Neural cell (in vitro differentiated cells): ENCODE measurements at regions not wholly inside any gene's neighbourhood (a gene's known extent, or its start where the extent isn't known, plus 50 kb on each side); places are given as distances from the start of the nearest gene placed in this dataset.

Experiments
- H2AFZ ChIP-seq: fragments of 200-600, 300-800 bp; sonication (generic), shearing (Covaris generic); 2 replicates; pipeline ENCODE4 v1.6.0; 2014; ENCODE audit warnings: low read depth, mild to moderate bottlenecking, antibody characterized with exemption, low read length, moderate library complexity
- H3F3A ChIP-seq: fragments of 200-600 bp; shearing (Covaris generic); 2 replicates; pipeline ENCODE4 v1.6.1; 2016; ENCODE audit warnings: mild to moderate bottlenecking, moderate library complexity, mixed read lengths, antibody characterized with exemption, low read length; ENCODE audit not compliant: insufficient read depth, poor library complexity, severe bottlenecking
- H3K27ac ChIP-seq: fragments of 200-600, 300-800 bp; sonication (generic), shearing (Covaris generic); 2 replicates; pipeline ENCODE4 v1.5.1; 2014; ENCODE audit warnings: mild to moderate bottlenecking, low read length, moderate library complexity
- H3K27me3 ChIP-seq: fragments of 300-800, 200-600 bp; sonication (generic), shearing (Covaris generic); 2 replicates; pipeline ENCODE4 v1.6.0; 2014; ENCODE audit warnings: mild to moderate bottlenecking, low read depth, low read length, moderate library complexity; ENCODE audit not compliant: insufficient read depth
- H3K36me3 ChIP-seq: fragments of 300-800, 200-600 bp; sonication (generic), shearing (Covaris generic); 2 replicates; pipeline ENCODE4 v1.5.1; 2014; ENCODE audit warnings: mild to moderate bottlenecking, antibody characterized with exemption, low read length, moderate library complexity; ENCODE audit not compliant: insufficient read depth
- H3K4me2 ChIP-seq: fragments of 300-800, 200-600 bp; sonication (generic), shearing (Covaris generic); 2 replicates; pipeline ENCODE4 v1.6.0; 2014; ENCODE audit warnings: mild to moderate bottlenecking, low read length
- H3K4me3 ChIP-seq: fragments of 300-800, 200-600 bp; sonication (generic), shearing (Covaris generic); 2 replicates; pipeline ENCODE4 v1.5.1; 2014; ENCODE audit warnings: mild to moderate bottlenecking, low read length, moderate library complexity
- H3K79me2 ChIP-seq: fragments of 200-600 bp; shearing (Covaris generic); replicated peaks from 2 replicates; pipeline ENCODE4 v1.6.0; 2014; ENCODE audit warnings: mild to moderate bottlenecking, low read length, moderate library complexity; ENCODE audit not compliant: insufficient read depth
- H3K9ac ChIP-seq: fragments of 300-800, 200-600 bp; sonication (generic), shearing (Covaris generic); 2 replicates; pipeline ENCODE4 v1.6.1; 2016; ENCODE audit warnings: mild to moderate bottlenecking, low read length, mixed read lengths
- H3K9me2 ChIP-seq: fragments of 200-600 bp; shearing (Covaris generic); 2 replicates; pipeline ENCODE4 v1.6.1; 2016; ENCODE audit warnings: mild to moderate bottlenecking, low read length, mixed read lengths; ENCODE audit not compliant: insufficient read depth
- H3K9me3 ChIP-seq: fragments of 200-600, 300-800 bp; sonication (generic), shearing (Covaris generic); 2 replicates; pipeline ENCODE4 v1.6.1; 2016; ENCODE audit warnings: mild to moderate bottlenecking, mixed run types, low read length, moderate library complexity, mixed read lengths
- H4K20me1 ChIP-seq: fragments of 200-600 bp; shearing (Covaris generic); 2 replicates; pipeline ENCODE4 v1.6.1; 2016; ENCODE audit warnings: mild to moderate bottlenecking, mixed run types; ENCODE audit not compliant: insufficient read depth
- EP300 ChIP-seq: fragments of 450-650 bp; conservative IDR thresholded peaks from 2 replicates; pipeline ENCODE4 v1.6.1; 2014; ENCODE audit warnings: antibody characterized with exemption, mild to moderate bottlenecking, moderate library complexity; ENCODE audit not compliant: poor library complexity, severe bottlenecking
- EZH2 ChIP-seq: fragments of 200-600, 300-800 bp; shearing (Covaris generic), sonication (generic); IDR thresholded peaks from 2 replicates; pipeline ENCODE4 v1.6.1; 2014; ENCODE audit warnings: antibody characterized with exemption, low read length, borderline replicate concordance, mild to moderate bottlenecking; ENCODE audit not compliant: insufficient read depth, poor library complexity, severe bottlenecking
- MXI1 ChIP-seq: fragments of 450-650 bp; conservative IDR thresholded peaks from 2 replicates; pipeline ENCODE4 v1.6.1; 2014; ENCODE audit warnings: antibody characterized with exemption, mild to moderate bottlenecking; ENCODE audit not compliant: poor library complexity, severe bottlenecking
- POLR2AphosphoS5 ChIP-seq: IDR thresholded peaks from 2 replicates; pipeline ENCODE4 v1.6.1; 2012
- RAD21 ChIP-seq: fragments of 450-650 bp; conservative IDR thresholded peaks from 2 replicates; pipeline ENCODE4 v1.6.1; 2014; ENCODE audit warnings: antibody characterized with exemption, mild to moderate bottlenecking, moderate library complexity
- SMC3 ChIP-seq: fragments of 450-650 bp; conservative IDR thresholded peaks from 2 replicates; pipeline ENCODE4 v1.6.1; 2014; ENCODE audit warnings: antibody characterized with exemption, mild to moderate bottlenecking, moderate library complexity; ENCODE audit not compliant: poor library complexity
- TAF1 ChIP-seq: IDR thresholded peaks from 2 replicates; pipeline ENCODE4 v1.6.1; 2012; ENCODE audit warnings: low read depth
- TF ChIP-seq, protein P1 (sequence below): fragments of 450-650 bp; IDR thresholded peaks from 2 replicates; pipeline ENCODE4 v1.5.1; 2014; ENCODE audit warnings: antibody characterized with exemption, mild to moderate bottlenecking, moderate library complexity; ENCODE audit not compliant: poor library complexity, severe bottlenecking
- TF ChIP-seq, protein P2 (sequence below): IDR thresholded peaks from 2 replicates; pipeline ENCODE4 v1.6.1; 2012; ENCODE audit warnings: borderline replicate concordance

GRCh38 chr9:107945493-107945892, 455.9 kb upstream of the KLF4 start:
- Histone ChIP-seq H3K27me3 (no peaks in the 10 kb centered on the region), H4K20me1 (no peaks in the 10 kb centered on the region), H3K9me2 (no peaks in the 10 kb centered on the region), H3K27ac (no peak overlapping the region), H2AFZ (no peak overlapping the region), H3K9me3 (no peaks in the 10 kb centered on the region), H3K4me2 (no peak overlapping the region), H3K79me2 (no peaks in the 10 kb centered on the region), H3K36me3 (no peaks in the 10 kb centered on the region), H3F3A (no peaks in the 10 kb centered on the region), H3K4me3 (no peak overlapping the region), H3K9ac (no peak overlapping the region)
- TF ChIP-seq MXI1 (no peak), RAD21 (no peak), EP300 (no peak), POLR2AphosphoS5 (no peak), SMC3 (no peak), TAF1 (no peak), EZH2 (no peak)
- TF ChIP-seq, protein P1, sequence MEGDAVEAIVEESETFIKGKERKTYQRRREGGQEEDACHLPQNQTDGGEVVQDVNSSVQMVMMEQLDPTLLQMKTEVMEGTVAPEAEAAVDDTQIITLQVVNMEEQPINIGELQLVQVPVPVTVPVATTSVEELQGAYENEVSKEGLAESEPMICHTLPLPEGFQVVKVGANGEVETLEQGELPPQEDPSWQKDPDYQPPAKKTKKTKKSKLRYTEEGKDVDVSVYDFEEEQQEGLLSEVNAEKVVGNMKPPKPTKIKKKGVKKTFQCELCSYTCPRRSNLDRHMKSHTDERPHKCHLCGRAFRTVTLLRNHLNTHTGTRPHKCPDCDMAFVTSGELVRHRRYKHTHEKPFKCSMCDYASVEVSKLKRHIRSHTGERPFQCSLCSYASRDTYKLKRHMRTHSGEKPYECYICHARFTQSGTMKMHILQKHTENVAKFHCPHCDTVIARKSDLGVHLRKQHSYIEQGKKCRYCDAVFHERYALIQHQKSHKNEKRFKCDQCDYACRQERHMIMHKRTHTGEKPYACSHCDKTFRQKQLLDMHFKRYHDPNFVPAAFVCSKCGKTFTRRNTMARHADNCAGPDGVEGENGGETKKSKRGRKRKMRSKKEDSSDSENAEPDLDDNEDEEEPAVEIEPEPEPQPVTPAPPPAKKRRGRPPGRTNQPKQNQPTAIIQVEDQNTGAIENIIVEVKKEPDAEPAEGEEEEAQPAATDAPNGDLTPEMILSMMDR: no peak
- TF ChIP-seq, protein P2, sequence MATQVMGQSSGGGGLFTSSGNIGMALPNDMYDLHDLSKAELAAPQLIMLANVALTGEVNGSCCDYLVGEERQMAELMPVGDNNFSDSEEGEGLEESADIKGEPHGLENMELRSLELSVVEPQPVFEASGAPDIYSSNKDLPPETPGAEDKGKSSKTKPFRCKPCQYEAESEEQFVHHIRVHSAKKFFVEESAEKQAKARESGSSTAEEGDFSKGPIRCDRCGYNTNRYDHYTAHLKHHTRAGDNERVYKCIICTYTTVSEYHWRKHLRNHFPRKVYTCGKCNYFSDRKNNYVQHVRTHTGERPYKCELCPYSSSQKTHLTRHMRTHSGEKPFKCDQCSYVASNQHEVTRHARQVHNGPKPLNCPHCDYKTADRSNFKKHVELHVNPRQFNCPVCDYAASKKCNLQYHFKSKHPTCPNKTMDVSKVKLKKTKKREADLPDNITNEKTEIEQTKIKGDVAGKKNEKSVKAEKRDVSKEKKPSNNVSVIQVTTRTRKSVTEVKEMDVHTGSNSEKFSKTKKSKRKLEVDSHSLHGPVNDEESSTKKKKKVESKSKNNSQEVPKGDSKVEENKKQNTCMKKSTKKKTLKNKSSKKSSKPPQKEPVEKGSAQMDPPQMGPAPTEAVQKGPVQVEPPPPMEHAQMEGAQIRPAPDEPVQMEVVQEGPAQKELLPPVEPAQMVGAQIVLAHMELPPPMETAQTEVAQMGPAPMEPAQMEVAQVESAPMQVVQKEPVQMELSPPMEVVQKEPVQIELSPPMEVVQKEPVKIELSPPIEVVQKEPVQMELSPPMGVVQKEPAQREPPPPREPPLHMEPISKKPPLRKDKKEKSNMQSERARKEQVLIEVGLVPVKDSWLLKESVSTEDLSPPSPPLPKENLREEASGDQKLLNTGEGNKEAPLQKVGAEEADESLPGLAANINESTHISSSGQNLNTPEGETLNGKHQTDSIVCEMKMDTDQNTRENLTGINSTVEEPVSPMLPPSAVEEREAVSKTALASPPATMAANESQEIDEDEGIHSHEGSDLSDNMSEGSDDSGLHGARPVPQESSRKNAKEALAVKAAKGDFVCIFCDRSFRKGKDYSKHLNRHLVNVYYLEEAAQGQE: no peak

DNA sequence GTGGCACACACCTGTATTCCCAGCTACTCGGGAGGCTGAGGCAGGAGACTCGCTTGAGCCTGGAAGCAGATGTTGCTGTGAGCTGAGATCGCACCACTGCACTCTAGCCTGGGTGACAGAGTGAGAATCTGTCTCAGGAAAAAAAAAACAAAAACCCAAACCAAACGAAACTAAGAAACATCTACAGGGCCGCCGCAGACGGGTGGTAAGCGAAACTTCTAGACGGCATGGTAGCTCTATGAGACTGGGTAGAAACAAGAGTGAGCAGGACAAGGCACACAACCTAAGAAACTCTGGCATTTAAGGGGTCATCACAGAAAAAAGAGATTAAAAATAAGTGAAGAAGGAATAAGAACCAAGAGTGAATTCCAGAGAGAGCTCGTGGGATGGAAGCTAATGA, 454.8 kb upstream of the KLF4 start:
- TF ChIP-seq, protein P1: no peak
- TF ChIP-seq SMC3 (no peak), MXI1 (no peak), EZH2 (no peak)
- TF ChIP-seq, protein P2: no peak
- H4K20me1 ChIP-seq: no peaks in the 10 kb centered on the region
- no peaks in the 10 kb centered on the region for H3K36me3 ChIP-seq
- H3K4me2 ChIP-seq: no peak overlapping the region
- H3K9ac ChIP-seq: no peak overlapping the region
- no peak overlapping the region for H3K4me3 ChIP-seq
- H3K9me2 ChIP-seq: no peaks in the 10 kb centered on the region
- no peaks in the 10 kb centered on the region for H3F3A ChIP-seq
- no peaks in the 10 kb centered on the region for H3K9me3 ChIP-seq
- no peaks in the 10 kb centered on the region for H3K79me2 ChIP-seq
- no peak overlapping the region for H2AFZ ChIP-seq
- no peak overlapping the region for H3K27ac ChIP-seq
- H3K27me3 ChIP-seq: no peaks in the 10 kb centered on the region
